NCI-H82 (cell line): ENCODE measurements at regions not wholly inside any gene's neighbourhood (a gene's known extent, or its start where the extent isn't known, plus 50 kb on each side); places are given as distances from the start of the nearest gene placed in this dataset.
A peak's percentile ranks its signal among the peaks of the same experiment; 100 is the strongest.

Source experiments
- DNase-seq: peaks from one replicate; lab custom pipeline; 2025; lab: John Stamatoyannopoulos, UW

DNA sequence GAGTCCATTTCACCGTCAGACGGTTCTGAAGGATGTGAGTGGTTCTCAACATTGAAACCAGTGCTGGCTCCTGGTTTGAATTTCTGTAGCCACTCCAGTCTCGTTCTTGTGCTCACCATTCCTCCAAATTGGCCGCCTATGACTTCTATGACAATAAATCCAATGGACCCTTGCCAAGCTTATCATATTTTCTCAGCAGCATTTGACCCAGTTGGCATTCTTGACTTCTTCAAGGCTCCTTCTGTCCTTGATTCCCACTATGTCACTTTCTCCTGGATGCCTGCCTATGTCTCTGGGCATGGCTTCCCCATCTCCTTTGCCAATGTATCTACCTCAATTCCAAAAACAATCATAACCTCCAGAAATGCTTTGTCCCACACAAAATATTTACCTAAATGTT lies 756.0 kb upstream of the NRSN1 start:
- DNase-seq = no peak

DNA sequence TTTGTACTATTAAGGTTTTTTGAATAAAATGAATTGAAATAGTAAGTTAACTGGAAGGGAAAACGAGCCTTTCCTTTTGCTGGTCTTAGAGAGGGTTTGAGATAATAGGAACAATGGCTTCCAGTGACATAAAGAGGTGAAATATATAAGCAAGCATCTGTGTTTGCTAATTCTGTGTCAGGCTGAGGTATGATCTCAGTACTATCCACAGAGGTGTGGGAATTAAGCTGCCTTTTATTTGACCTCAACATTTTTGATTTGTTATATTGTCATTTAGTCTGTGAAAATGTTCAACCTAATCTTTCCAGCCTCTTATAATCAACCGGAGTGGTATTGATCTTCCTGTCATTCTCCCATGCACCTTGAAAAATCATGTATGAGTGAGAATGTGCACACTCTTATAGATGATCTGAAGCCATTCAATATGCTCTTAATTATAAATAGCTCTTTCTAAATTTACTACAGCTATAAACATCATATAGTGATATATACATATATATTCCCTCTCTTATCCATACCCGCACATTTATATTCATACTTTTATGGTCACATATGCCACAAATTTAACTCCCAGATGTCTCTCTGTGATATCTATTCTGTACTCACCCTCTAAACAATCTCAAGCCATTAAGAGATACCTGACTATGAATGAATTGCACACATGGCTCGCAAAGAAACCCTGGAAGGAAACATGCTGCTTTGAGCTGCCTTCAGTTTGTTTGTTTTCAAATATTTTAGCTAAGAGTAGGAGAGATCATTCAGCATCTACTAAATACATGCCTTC lies 754.7 kb upstream of the NRSN1 start:
- no peak for DNase-seq

DNA sequence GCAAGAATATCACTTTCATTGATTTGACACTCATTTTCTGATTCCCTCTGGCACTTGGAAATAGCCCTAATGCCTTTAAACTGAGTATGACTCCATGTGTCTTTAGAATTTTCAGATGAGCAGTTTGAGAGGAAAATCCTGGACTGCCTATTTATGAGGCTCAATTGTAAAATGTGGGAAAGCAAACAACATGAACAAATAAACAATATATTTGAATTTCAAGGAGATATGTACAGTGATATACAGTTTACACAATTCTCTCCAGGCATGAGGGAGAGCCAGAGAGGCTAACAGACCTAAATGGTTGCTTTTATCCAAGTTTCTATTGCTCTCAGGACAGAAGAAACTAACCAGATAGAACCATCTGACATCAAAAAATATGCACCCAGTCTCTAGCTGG lies 748.2 kb upstream of the NRSN1 start:
- DNase-seq = no peak

GRCh38 chr6:23380465-23380864 lies 745.5 kb upstream of the NRSN1 start:
- DNase-seq = no peak

DNA sequence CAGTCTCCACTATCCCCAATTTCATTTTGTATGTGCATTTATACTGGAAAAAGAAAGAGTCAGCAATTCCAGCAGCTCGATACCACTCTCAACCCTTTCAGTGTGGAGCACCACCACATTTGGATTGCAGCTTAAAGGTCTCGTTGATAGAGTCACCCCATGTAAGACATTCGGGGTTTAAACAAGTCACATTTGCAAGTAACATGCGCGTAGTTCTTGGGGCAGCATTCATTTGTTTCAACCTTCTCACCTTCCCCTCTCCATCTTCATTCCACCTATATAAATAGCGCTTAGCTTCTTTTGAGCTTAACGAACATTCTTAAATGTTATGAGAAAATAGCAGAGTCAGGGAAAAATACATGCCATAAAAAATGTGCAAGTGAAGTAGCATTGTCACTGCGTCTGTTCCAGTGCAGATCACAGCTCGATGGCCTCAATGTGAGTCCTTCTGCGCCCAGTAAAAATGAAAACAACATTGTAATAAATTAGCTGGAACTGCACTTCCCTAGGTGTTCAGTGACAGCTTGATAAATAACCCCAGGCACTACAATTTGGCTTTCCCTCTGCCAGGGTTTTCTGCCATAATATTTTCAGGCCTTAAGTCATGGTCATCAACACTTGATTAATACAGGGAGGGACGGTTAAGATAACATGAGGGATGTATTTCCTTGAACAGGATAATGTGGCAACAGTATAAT lies 737.8 kb upstream of the NRSN1 start:
- DNase-seq = no peak

GRCh38 chr6:23389386-23389785 lies 736.6 kb upstream of the NRSN1 start:
- DNase-seq = no peak

GRCh38 chr6:23390221-23390620 lies 735.8 kb upstream of the NRSN1 start:
- no peak for DNase-seq

DNA sequence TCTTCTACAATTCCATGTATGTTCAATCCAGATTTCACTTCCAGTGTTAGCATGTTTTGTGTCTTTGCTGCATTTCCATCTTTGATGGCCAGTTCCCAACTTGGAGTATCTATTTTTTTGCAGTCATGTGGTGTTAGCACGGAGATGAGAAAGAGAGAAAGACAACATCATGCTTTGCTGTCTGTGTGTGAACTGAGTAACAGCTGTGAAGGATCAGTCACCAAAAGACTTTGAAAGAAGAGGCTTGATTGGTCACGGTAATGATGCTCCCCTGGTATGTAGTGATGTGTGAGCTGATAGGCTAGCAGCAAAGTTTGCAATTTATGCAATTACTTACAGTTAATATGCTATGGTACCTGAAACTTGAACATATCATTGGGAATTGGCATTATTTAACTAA lies 731.3 kb upstream of the NRSN1 start:
- peak; percentile 7 for DNase-seq

- DNase-seq = no peak
Observed at GRCh38 chr6:23395381-23395780, 730.6 kb upstream of the NRSN1 start.

DNA sequence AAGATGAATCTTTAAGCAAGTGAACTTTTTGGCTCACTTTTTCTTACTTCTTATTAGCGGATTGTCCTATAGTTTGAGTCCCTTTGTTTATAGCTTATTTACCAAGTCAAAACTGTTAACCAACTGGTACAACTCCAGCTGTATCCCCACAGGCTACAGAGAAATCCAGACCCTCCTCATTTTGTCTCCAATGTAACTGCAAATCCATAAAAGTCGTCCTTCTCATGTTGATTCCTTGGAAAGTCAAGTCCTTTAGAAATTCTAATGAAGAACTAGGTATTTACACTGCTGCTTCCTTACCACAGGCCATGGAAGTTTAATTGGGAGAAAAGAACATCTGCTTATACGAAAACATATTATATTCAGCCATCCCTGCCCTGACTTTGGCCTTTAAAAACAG lies 729.1 kb upstream of the NRSN1 start:
- no peak for DNase-seq

DNA sequence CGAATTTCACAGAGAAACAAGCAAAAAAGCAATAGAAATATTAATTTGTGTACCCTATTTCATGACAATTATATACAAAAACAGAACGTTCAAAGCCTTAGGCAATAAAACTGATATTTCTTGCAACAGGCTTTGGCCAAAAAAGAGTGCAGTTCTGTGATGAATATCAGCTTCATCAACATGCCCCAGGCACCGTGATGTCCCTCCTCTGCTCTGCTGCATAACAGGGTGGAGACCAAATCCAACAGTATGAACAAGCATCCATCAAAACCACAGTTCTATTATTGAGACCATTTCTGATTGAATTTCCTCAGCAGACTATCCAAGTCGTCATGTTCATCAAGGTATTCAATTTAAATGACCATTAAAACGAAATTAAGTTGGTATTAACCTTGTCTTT lies 722.6 kb upstream of the NRSN1 start:
- DNase-seq = no peak

GRCh38 chr6:23409531-23409930 lies 716.5 kb upstream of the NRSN1 start:
- no peak for DNase-seq

DNA sequence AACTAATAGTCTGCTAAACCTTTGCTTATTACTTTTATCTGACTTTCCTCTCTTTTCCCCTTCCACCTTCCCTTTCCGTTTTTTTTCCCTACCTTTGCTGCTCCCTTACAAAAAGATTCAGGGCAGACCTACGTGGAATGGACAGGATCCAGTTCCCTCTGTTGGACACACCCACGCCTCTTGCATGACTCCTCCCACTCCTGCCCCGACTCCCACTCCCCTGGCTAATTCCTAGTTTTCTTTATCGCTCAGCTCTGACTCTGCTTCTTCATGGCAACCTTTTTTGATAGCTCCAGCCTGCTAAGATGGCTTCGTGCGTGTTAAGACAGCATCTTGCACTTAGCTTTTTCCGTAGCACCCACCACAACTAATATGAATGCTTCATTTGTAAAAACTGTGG lies 715.6 kb upstream of the NRSN1 start:
- DNase-seq = no peak

DNA sequence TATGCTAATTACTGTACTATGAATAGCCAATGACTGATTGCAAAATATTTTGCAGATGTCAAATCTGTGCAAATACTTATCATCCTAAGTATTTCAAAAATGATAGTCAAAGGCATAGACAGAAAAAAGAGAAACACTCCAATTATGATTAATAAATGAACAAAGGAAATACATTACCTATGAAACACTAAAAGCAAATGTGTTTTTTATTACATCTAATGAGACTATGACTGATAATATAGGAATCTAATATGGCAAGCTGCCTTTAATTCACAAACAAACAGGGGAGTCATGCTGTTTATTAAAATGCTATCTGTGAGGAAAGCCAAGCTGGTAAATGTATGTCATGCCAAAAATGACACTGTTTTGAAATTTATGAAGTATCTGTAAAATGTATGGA lies 713.2 kb upstream of the NRSN1 start:
- no peak for DNase-seq

GRCh38 chr6:23413327-23414050 lies 712.5 kb upstream of the NRSN1 start:
- no peak for DNase-seq

- peak; percentile 21 for DNase-seq
Observed at GRCh38 chr6:23414051-23414445, 712.0 kb upstream of the NRSN1 start.

DNA sequence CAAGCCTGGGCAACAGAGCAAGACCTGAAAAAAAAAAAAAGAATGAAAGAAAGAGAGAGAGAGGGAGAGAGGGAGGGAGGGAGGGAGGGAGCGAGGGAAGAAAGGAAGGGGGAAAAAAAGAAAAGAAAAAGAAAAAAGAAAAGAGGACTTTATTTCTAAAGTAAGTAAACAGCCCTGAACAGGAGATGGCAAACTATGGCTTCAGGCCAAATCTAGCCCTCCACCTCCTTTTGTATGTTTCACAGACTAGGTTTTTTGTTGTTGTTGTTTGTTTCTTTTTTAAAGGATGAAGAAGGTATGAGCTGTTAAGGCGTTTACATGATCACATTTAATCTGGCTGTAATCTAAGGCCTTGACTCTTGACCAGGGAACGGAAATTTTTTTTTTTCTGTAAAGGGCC lies 711.1 kb upstream of the NRSN1 start:
- DNase-seq = no peak

DNA sequence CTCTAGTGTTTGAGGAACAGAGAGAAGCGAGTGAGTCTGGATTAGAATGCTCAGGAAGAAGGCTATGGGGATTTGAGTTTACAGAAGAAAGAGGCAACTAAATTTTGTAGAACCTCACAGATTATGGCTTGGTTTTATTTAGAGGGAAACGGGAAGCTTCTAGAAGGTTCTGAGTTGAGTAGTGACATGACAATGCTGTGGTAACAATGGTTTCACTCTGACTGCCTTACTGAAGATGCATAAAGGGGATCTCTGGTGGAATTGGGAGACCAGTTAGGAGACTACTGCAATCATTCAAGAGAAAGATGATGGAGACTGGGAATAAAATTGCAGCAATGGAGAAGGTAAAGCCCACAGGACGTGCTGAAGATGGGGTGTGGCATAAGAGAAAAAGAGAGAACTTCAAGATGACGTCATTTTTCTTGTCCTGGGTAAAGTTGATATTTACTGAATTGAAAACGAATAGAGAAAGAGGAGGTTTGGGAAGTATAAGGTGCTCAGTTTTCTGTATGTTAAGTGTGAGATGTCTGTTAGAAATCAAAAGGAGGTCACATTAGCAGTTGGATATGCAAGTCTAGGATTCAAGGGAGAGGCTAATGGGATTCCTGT lies 710.1 kb upstream of the NRSN1 start:
- no peak for DNase-seq

- DNase-seq = no peak
Observed at GRCh38 chr6:23417133-23417532, 708.9 kb upstream of the NRSN1 start.

DNA sequence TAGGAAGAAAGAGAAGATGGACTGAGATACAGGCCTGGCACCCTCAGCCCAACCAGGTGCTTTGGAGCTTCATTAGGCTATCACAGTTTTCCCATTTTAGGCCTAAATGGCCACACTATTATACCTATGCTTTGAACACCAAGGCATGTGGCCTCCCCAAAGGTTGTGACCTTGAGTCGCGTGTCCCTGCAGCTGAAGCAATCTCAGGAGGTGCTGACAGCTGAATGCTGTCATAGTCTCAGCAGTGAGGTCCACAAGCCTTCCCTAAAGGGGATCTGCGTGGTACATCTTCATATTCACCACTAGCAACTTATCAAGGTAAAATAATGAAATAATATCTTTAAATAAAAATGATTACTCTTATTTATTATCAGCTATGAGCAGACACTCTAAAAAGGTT lies 707.9 kb upstream of the NRSN1 start:
- no peak for DNase-seq

- no peak for DNase-seq
Observed at GRCh38 chr6:23419046-23419445, 707.0 kb upstream of the NRSN1 start.

GRCh38 chr6:23420659-23421350 lies 705.2 kb upstream of the NRSN1 start:
- no peak for DNase-seq
